Suprapubic skin (tissue), 4 donors: ENCODE measurements at regions not wholly inside any gene's neighbourhood (a gene's known extent, or its start where the extent isn't known, plus 50 kb on each side); places are given as distances from the start of the nearest gene placed in this dataset.

Experiments used
- EP300 ChIP-seq: sonication (generic); formaldehyde crosslinking; IDR thresholded peaks from one replicate; pipeline ENCODE4 v1.6.1; 2017; ENCODE audit warnings: antibody characterized with exemption
- POLR2A ChIP-seq, 2 donors: fragments of 450-650 bp; IDR thresholded peaks; one replicate each; pipeline ENCODE4 v1.6.1; 2017; ENCODE audit warnings: antibody characterized with exemption in 2 of 2, mild to moderate bottlenecking in 2 of 2, moderate library complexity in 2 of 2
- POLR2AphosphoS5 ChIP-seq, 3 donors: sonication (generic); formaldehyde crosslinking; IDR thresholded peaks; one replicate each; pipeline ENCODE4 v1.6.1; 2017; ENCODE audit warnings: antibody characterized with exemption in 3 of 3
- TF ChIP-seq, protein P1 (sequence below), 2 donors: fragments of 200-600 bp in 1 of 2; fragments of 450-650 bp in 1 of 2; sonication (generic) in 1 of 2; IDR thresholded peaks; one replicate each; pipeline ENCODE4 v1.5.1; 2016 to 2019; ENCODE audit warnings: antibody characterized with exemption in 2 of 2, mild to moderate bottlenecking in 1 of 2, moderate library complexity in 1 of 2

- no peak for TF ChIP-seq POLR2A (IDR thresholded peaks at IDR 0.05)
- TF ChIP-seq, protein P1, sequence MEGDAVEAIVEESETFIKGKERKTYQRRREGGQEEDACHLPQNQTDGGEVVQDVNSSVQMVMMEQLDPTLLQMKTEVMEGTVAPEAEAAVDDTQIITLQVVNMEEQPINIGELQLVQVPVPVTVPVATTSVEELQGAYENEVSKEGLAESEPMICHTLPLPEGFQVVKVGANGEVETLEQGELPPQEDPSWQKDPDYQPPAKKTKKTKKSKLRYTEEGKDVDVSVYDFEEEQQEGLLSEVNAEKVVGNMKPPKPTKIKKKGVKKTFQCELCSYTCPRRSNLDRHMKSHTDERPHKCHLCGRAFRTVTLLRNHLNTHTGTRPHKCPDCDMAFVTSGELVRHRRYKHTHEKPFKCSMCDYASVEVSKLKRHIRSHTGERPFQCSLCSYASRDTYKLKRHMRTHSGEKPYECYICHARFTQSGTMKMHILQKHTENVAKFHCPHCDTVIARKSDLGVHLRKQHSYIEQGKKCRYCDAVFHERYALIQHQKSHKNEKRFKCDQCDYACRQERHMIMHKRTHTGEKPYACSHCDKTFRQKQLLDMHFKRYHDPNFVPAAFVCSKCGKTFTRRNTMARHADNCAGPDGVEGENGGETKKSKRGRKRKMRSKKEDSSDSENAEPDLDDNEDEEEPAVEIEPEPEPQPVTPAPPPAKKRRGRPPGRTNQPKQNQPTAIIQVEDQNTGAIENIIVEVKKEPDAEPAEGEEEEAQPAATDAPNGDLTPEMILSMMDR (IDR thresholded peaks at IDR 0.05) = no peak
- TF ChIP-seq POLR2AphosphoS5 (IDR thresholded peaks at IDR 0.05) = no peak
- no peak for TF ChIP-seq EP300
Measured at GRCh38 chr13:24104723-24105122, 55.8 kb upstream of the SPATA13 start.
